ENCODE measurements at regions not wholly inside any gene's neighbourhood (a gene's known extent, or its start where the extent isn't known, plus 50 kb on each side); places are given as distances from the start of the nearest gene placed in this dataset.

DNA sequence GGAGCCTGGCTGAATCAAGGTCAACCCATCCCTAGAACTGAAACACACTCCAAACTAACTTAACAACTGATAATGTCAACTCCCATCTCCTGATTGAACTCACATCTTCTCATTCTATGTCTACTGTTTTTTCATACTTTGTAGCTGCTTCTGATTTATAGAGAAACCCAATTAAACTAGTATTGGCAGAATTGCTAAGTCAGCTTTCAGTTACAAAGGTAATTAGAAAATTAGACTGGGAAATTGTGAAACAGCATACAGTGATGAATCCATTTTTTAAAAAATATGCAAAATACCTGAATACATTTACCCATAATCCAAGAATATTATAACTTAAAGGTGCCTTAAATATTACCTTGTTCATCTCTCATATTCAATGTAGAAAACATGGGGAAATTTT is 535.2 kb upstream of the CLINT1 start:
- DNase-seq (no peak), ATAC-seq (no peak)
- Mint-ChIP-seq H3K9me3 (no peaks in the 10 kb centered on the region), H3K27me3 (no peaks in the 10 kb centered on the region), H3K27ac (no peak overlapping the region), H3K4me1 (peaks cover 3% of the 10 kb centered on the region), H3K36me3 (ENCODE audit: low read depth) (no peaks in the 10 kb centered on the region), H3K4me3 (no peak overlapping the region)

DNA sequence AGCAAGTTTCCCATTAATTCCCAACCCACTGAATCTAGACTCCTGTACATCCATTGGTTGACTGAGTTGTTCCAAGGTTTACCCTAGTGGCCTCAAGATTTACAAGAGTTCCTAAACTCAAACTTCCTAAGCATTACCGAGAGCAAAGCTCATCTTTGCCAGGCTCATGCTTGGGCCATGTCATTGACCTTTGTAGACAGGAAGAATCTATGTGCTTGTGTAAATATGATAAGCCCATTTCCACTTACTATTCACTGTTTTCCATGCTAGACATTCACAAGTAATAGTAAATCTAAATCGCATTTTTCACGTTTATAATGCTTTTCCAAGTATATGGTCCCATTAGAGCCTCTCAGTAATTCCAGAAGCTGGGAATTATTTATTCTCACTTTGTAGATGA is 534.5 kb upstream of the CLINT1 start:
- no peaks in the 10 kb centered on the region for H3K36me3 Mint-ChIP-seq (ENCODE audit: low read depth)
- H3K4me1 Mint-ChIP-seq: no peaks in the 10 kb centered on the region
- H3K9me3 Mint-ChIP-seq: no peaks in the 10 kb centered on the region
- ATAC-seq (no peak), DNase-seq (no peak)
- no peak overlapping the region for H3K27ac Mint-ChIP-seq
- H3K27me3 Mint-ChIP-seq: no peaks in the 10 kb centered on the region
- H3K4me3 Mint-ChIP-seq: no peak overlapping the region

DNA sequence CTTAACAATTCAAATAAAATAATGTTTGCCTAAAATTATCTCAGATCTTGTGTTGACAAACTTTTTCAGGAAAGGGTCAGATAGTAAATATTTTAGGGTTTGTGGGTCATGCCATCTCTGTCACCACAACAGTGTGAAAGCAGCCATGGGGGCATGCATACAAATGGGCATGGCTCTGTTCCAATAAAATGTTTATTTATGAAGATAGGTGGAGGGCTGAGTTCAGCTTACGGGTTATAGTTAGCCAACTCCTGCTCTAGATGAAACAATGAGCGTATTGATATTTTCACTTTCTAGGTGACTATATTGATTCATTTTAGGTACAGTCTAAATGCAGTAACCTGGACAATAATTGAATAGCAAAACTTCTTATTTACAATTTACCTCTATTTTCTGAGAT is 533.8 kb upstream of the CLINT1 start:
- no peaks in the 10 kb centered on the region for H3K9me3 Mint-ChIP-seq
- no peak overlapping the region for H3K27ac Mint-ChIP-seq
- DNase-seq (no peak), ATAC-seq (no peak)
- H3K27me3 Mint-ChIP-seq: no peaks in the 10 kb centered on the region
- no peak overlapping the region for H3K4me3 Mint-ChIP-seq
- no peaks in the 10 kb centered on the region for H3K36me3 Mint-ChIP-seq (ENCODE audit: low read depth)
- no peaks in the 10 kb centered on the region for H3K4me1 Mint-ChIP-seq

DNA sequence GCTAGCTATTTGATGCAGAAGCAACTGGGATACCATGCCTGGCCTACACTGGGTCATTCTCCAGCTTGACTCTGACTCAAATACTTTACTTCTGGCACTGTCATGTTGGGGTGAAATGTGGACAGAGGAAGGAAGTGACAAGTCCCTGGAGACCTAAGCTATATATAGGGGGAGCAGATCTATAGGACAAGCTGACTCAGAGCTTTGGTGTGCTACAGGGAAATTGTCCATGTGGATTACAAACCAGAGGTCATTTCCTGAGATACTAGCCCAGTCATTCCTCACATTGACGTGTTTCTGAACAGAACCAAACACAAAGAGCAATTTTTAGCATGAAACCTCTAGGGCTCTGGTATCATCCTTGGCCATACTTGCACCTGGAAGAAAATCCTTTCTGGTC is 531.6 kb upstream of the CLINT1 start:
- Mint-ChIP-seq H3K9me3 (peaks cover 6% of the 10 kb centered on the region), H3K27me3 (no peaks in the 10 kb centered on the region), H3K27ac (no peak overlapping the region), H3K4me1 (no peaks in the 10 kb centered on the region), H3K36me3 (ENCODE audit: low read depth) (no peaks in the 10 kb centered on the region), H3K4me3 (no peak overlapping the region)
- DNase-seq (no peak), ATAC-seq (peak; percentile 36)

DNA sequence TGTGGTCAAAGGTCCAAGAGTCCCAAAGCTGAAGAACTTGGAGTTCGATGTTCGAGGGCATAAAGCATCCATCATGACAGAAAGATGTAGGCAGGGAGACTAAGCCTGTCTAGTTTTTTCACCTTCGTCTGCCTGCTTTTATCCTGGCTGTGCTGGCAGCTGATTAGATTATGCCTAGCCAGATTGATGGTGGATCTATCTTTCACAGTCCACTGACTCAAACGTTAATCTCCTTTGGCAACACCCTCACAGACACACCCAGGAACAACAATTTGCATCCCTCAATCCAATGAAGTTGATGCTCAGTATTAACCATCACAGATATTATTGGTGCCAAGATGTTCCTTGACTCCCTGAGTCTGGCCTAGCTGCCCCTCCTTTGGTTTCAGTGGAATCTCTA is 530.8 kb upstream of the CLINT1 start:
- Mint-ChIP-seq H3K27ac (no peak overlapping the region), H3K27me3 (no peaks in the 10 kb centered on the region), H3K4me3 (no peak overlapping the region), H3K4me1 (peaks cover 6% of the 10 kb centered on the region), H3K9me3 (peaks cover 13% of the 10 kb centered on the region), H3K36me3 (ENCODE audit: low read depth) (no peaks in the 10 kb centered on the region)
- DNase-seq (no peak), ATAC-seq (no peak)

- peaks cover 10% of the 10 kb centered on the region for H3K4me1 Mint-ChIP-seq
- no peaks in the 10 kb centered on the region for H3K36me3 Mint-ChIP-seq (ENCODE audit: low read depth)
- ATAC-seq (no peak), DNase-seq (no peak)
- H3K9me3 Mint-ChIP-seq: peaks cover 22% of the 10 kb centered on the region
- no peak overlapping the region for H3K27ac Mint-ChIP-seq
- no peaks in the 10 kb centered on the region for H3K27me3 Mint-ChIP-seq
- H3K4me3 Mint-ChIP-seq: no peak overlapping the region
Measured at GRCh38 chr5:158388021-158388420, 529.1 kb upstream of the CLINT1 start.

DNA sequence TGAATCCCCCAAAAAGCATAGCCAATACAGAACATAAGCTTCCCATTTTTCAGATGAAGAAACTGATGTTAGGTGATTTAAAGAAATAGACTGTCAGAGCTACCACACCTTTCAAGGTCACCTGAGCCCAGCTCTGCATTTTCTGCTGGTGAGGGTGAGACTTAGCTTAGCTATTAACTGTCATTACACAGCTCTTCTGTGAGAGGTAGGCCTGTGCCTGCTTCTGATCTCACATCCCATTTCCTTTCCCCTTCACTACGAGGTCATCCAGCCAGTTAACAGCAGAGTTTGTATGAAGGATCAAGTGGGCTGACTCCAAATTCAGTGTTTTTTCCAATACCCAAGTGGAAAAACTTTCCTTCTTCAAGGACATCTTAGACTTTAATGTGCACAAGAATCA is 528.6 kb upstream of the CLINT1 start:
- H3K9me3 Mint-ChIP-seq: peaks cover 22% of the 10 kb centered on the region
- no peak overlapping the region for H3K27ac Mint-ChIP-seq
- no peaks in the 10 kb centered on the region for H3K36me3 Mint-ChIP-seq (ENCODE audit: low read depth)
- no peak for ATAC-seq
- no peak overlapping the region for H3K4me3 Mint-ChIP-seq
- H3K4me1 Mint-ChIP-seq: peaks cover 12% of the 10 kb centered on the region
- no peaks in the 10 kb centered on the region for H3K27me3 Mint-ChIP-seq
- DNase-seq: no peak

- DNase-seq (no peak), ATAC-seq (no peak)
- Mint-ChIP-seq H3K27ac (no peak overlapping the region), H3K36me3 (ENCODE audit: low read depth) (no peaks in the 10 kb centered on the region), H3K4me3 (no peak overlapping the region), H3K9me3 (peaks cover 22% of the 10 kb centered on the region), H3K4me1 (peaks cover 16% of the 10 kb centered on the region), H3K27me3 (no peaks in the 10 kb centered on the region)
Measured at GRCh38 chr5:158385982-158386381, 527.0 kb upstream of the CLINT1 start.

GRCh38 chr5:158384535-158385481 is 525.9 kb upstream of the CLINT1 start:
- ATAC-seq: no peak
- H3K27me3 Mint-ChIP-seq: no peaks in the 10 kb centered on the region
- peaks cover 16% of the 10 kb centered on the region for H3K4me1 Mint-ChIP-seq
- H3K9me3 Mint-ChIP-seq: peaks cover 22% of the 10 kb centered on the region
- no peak for DNase-seq
- H3K27ac Mint-ChIP-seq: no peak overlapping the region
- no peaks in the 10 kb centered on the region for H3K36me3 Mint-ChIP-seq (ENCODE audit: low read depth)
- no peak overlapping the region for H3K4me3 Mint-ChIP-seq

- Mint-ChIP-seq H3K36me3 (ENCODE audit: low read depth) (no peaks in the 10 kb centered on the region), H3K4me1 (peaks cover 16% of the 10 kb centered on the region), H3K9me3 (peaks cover 22% of the 10 kb centered on the region), H3K27ac (no peak overlapping the region), H3K4me3 (no peak overlapping the region), H3K27me3 (no peaks in the 10 kb centered on the region)
- ATAC-seq (no peak), DNase-seq (no peak)
Measured at GRCh38 chr5:158383486-158383885, 524.5 kb upstream of the CLINT1 start.

- Mint-ChIP-seq H3K4me1 (peaks cover 16% of the 10 kb centered on the region), H3K4me3 (no peak overlapping the region), H3K9me3 (peaks cover 22% of the 10 kb centered on the region), H3K36me3 (ENCODE audit: low read depth) (no peaks in the 10 kb centered on the region), H3K27ac (no peak overlapping the region), H3K27me3 (no peaks in the 10 kb centered on the region)
- DNase-seq (peak; percentile 44), ATAC-seq (peak; percentile 97)
Measured at GRCh38 chr5:158382473-158382872, 523.5 kb upstream of the CLINT1 start.

- no peak for ATAC-seq
- Mint-ChIP-seq H3K9me3 (peaks cover 22% of the 10 kb centered on the region), H3K27me3 (no peaks in the 10 kb centered on the region), H3K4me1 (peaks cover 16% of the 10 kb centered on the region), H3K4me3 (no peak overlapping the region), H3K27ac (no peak overlapping the region), H3K36me3 (ENCODE audit: low read depth) (no peaks in the 10 kb centered on the region)
- no peak for DNase-seq
Measured at GRCh38 chr5:158381614-158382160, 522.7 kb upstream of the CLINT1 start.

DNA sequence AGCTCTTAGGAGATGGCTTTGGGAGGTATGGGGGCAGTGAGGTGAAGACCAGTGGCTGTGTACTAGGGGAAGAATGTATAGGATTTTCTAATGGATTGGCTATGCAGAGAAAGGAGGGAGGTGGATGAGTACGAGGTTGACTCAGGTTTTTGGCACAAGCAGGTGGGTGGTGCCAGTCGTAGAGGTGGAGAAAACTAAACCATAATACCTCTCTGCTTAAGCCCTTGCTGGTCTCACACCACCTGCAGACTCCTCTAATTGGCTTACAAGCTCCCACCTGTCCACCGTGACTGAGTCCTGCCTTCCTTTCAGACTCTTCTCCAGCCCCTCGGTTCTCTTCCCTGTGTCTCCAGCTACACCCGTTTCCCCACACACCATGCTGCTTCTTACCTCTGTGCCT is 521.7 kb upstream of the CLINT1 start:
- Mint-ChIP-seq H3K9me3 (peaks cover 18% of the 10 kb centered on the region), H3K36me3 (ENCODE audit: low read depth) (no peaks in the 10 kb centered on the region), H3K4me1 (peaks cover 16% of the 10 kb centered on the region), H3K27me3 (no peaks in the 10 kb centered on the region), H3K4me3 (no peak overlapping the region), H3K27ac (no peak overlapping the region)
- ATAC-seq: no peak
- no peak for DNase-seq

GRCh38 chr5:158378931-158379330 is 520.0 kb upstream of the CLINT1 start:
- H3K27me3 Mint-ChIP-seq: no peaks in the 10 kb centered on the region
- H3K4me1 Mint-ChIP-seq: peaks cover 6% of the 10 kb centered on the region
- no peak overlapping the region for H3K27ac Mint-ChIP-seq
- H3K9me3 Mint-ChIP-seq: peaks cover 7% of the 10 kb centered on the region
- DNase-seq (no peak), ATAC-seq (no peak)
- H3K36me3 Mint-ChIP-seq (ENCODE audit: low read depth): no peaks in the 10 kb centered on the region
- no peak overlapping the region for H3K4me3 Mint-ChIP-seq

GRCh38 chr5:158376679-158377078 is 517.7 kb upstream of the CLINT1 start:
- H3K4me3 Mint-ChIP-seq: no peak overlapping the region
- H3K9me3 Mint-ChIP-seq: peaks cover 3% of the 10 kb centered on the region
- H3K27ac Mint-ChIP-seq: no peak overlapping the region
- DNase-seq (no peak), ATAC-seq (no peak)
- no peaks in the 10 kb centered on the region for H3K4me1 Mint-ChIP-seq
- no peaks in the 10 kb centered on the region for H3K27me3 Mint-ChIP-seq
- H3K36me3 Mint-ChIP-seq (ENCODE audit: low read depth): no peaks in the 10 kb centered on the region
